ENCODE measurements at regions not wholly inside any gene's neighbourhood (a gene's known extent, or its start where the extent isn't known, plus 50 kb on each side); places are given as distances from the start of the nearest gene placed in this dataset.
"Not testable (repeated sequence)": the region's sequence is repeated elsewhere in the genome, so short reads cannot be mapped to it uniquely, and the experiment has no call there.

GRCh38 chr4:54395013-54395527, 166.0 kb downstream of the PDGFRA start:
- no peaks in the 10 kb centered on the region for H3K36me3 ChIP-seq
- H3K4me3 ChIP-seq, result no peak overlapping the region
- TF ChIP-seq, protein P1, sequence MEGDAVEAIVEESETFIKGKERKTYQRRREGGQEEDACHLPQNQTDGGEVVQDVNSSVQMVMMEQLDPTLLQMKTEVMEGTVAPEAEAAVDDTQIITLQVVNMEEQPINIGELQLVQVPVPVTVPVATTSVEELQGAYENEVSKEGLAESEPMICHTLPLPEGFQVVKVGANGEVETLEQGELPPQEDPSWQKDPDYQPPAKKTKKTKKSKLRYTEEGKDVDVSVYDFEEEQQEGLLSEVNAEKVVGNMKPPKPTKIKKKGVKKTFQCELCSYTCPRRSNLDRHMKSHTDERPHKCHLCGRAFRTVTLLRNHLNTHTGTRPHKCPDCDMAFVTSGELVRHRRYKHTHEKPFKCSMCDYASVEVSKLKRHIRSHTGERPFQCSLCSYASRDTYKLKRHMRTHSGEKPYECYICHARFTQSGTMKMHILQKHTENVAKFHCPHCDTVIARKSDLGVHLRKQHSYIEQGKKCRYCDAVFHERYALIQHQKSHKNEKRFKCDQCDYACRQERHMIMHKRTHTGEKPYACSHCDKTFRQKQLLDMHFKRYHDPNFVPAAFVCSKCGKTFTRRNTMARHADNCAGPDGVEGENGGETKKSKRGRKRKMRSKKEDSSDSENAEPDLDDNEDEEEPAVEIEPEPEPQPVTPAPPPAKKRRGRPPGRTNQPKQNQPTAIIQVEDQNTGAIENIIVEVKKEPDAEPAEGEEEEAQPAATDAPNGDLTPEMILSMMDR (IDR thresholded peaks at IDR 0.05), result no peak
- peaks cover 0 to 6% of the 10 kb centered on the region in 2 donors for H3K4me1 ChIP-seq
- H3K27ac ChIP-seq, result no peak overlapping the region
- no peaks in the 10 kb centered on the region for H3K9me3 ChIP-seq
- intact Hi-C loops (cut with DNase I), result no loop called here
- no peak for DNase-seq (ENCODE audit: low spot score in 2 of 2)
- no peaks in the 10 kb centered on the region for H3K27me3 ChIP-seq

DNA sequence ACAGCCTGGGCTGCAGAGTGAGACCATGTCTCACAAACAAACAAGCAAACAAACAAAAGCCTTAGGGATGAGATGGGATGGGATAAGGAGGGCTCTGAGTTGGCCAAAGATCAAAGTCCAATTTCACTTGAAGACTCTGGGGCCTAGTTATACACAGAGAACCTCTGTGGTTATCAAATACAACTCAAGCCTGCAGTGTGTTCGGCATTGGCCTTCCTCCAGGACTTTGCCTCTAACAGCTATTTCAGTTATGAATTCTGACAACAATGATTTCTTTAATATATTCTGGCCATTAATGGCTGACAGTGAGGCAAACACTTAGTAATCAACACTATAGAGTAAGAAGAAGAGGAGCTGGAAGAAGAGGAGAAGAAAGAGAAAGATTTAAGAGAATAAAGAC, 171.1 kb downstream of the PDGFRA start:
- H3K9me3 ChIP-seq, result no peaks in the 10 kb centered on the region
- H3K27ac ChIP-seq, result no peak overlapping the region
- H3K36me3 ChIP-seq, result no peaks in the 10 kb centered on the region

GRCh38 chr4:54400802-54401201, 171.7 kb downstream of the PDGFRA start:
- no peak overlapping the region for H3K27ac ChIP-seq
- TF ChIP-seq, protein P1 (IDR thresholded peaks at IDR 0.05), result no peak
- H3K4me3 ChIP-seq, result no peak overlapping the region
- H3K27me3 ChIP-seq, result no peaks in the 10 kb centered on the region
- H3K36me3 ChIP-seq, result no peaks in the 10 kb centered on the region
- DNase-seq (ENCODE audit: low spot score in 2 of 2), result no peak
- no peaks in the 10 kb centered on the region for H3K9me3 ChIP-seq
- H3K4me1 ChIP-seq, result peaks cover 0 to 9% of the 10 kb centered on the region in 2 donors
- intact Hi-C loops (cut with DNase I), result no loop called here

More for the DNA sequence above, 171.1 kb downstream of the PDGFRA start:
- DNase-seq (ENCODE audit: low spot score in 2 of 2), result no peak
- TF ChIP-seq, protein P1 (IDR thresholded peaks at IDR 0.05), result no peak
- Histone ChIP-seq H3K4me3 (no peak overlapping the region), H3K27me3 (no peaks in the 10 kb centered on the region), H3K4me1 (peaks cover 0 to 9% of the 10 kb centered on the region in 2 donors)
- intact Hi-C loops (cut with DNase I), result no loop called here

- Histone ChIP-seq H3K4me3 (no peak overlapping the region), H3K27ac (no peak overlapping the region), H3K36me3 (no peaks in the 10 kb centered on the region), H3K9me3 (no peaks in the 10 kb centered on the region), H3K4me1 (peaks cover 0 to 10% of the 10 kb centered on the region in 2 donors), H3K27me3 (no peaks in the 10 kb centered on the region)
- intact Hi-C loops (cut with DNase I), result no loop called here
- DNase-seq (ENCODE audit: low spot score in 2 of 2), result no peak
- TF ChIP-seq, protein P1 (IDR thresholded peaks at IDR 0.05), result no peak
Observed at GRCh38 chr4:54402880-54403480, 173.9 kb downstream of the PDGFRA start.

GRCh38 chr4:54403700-54404453, 174.8 kb downstream of the PDGFRA start:
- Histone ChIP-seq H3K27ac (no peak overlapping the region), H3K9me3 (no peaks in the 10 kb centered on the region), H3K27me3 (no peaks in the 10 kb centered on the region), H3K36me3 (no peaks in the 10 kb centered on the region), H3K4me3 (no peak overlapping the region), H3K4me1 (peaks cover 0 to 7% of the 10 kb centered on the region in 2 donors)
- TF ChIP-seq, protein P1 (IDR thresholded peaks at IDR 0.05), result no peak
- intact Hi-C loops (cut with DNase I), result no loop called here
- DNase-seq (ENCODE audit: low spot score in 2 of 2), result no peak

- H3K27me3 ChIP-seq; intact Hi-C loops (cut with DNase I); H3K4me3 ChIP-seq; H3K9me3 ChIP-seq; H3K36me3 ChIP-seq; DNase-seq (ENCODE audit: low spot score in 2 of 2); H3K27ac ChIP-seq; H3K4me1 ChIP-seq: not testable (repeated sequence)
Observed at GRCh38 chr4:54409270-54409817, 180.3 kb downstream of the PDGFRA start.
